ELF-1 (cell line): ENCODE measurements at regions not wholly inside any gene's neighbourhood (a gene's known extent, or its start where the extent isn't known, plus 50 kb on each side); places are given as distances from the start of the nearest gene placed in this dataset.

Experiments used
- DNase-seq: peaks from one replicate; pipeline ENCODE4 v3.0.0-alpha.2; 2016; ENCODE audit warnings: low read depth, low spot score

GRCh38 chr16:81185416-81185815 lies 53.1 kb upstream of the BCO1 start:
- no peak for DNase-seq

GRCh38 chr16:81181013-81181720 lies 57.3 kb upstream of the BCO1 start:
- peak; percentile 97 for DNase-seq

DNA sequence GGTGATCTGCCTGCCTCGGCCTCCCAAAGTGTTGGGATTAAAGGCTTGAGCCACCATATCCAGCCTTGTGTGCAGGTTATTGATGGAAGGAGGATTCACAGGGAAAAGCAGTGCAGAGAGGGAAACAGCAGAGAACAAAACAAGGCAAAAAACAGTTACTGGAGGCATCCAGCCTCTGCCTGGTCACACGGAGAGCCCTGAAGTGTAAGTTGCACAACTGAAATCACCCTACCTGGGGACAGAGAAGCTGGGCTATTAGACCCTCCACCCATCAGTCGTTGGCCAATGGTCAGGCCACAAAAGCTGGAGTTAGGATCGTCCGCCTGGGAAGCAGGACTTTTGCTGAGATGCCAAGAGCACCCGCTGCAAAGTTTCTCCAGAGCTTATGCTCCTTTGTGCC lies 57.9 kb upstream of the BCO1 start:
- no peak for DNase-seq

DNA sequence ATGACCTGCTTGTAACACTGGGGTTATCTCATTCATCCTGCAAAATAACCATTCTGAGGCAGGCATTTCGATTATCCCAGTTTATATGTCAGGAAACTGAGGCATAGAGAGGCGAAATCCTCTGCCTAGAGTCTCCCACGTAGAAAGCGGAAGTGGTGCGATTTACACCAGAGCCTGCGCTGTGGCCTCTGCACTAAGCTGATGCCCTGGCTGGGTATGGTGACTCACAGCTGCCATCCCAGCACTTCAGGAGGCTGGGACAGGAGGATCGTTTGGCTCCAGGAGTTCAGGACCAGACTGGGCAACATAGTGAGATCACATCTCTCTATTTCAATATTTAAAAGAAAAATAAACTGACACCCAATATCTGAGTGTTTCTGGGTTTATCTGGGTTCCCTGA lies 59.3 kb upstream of the BCO1 start:
- no peak for DNase-seq

DNA sequence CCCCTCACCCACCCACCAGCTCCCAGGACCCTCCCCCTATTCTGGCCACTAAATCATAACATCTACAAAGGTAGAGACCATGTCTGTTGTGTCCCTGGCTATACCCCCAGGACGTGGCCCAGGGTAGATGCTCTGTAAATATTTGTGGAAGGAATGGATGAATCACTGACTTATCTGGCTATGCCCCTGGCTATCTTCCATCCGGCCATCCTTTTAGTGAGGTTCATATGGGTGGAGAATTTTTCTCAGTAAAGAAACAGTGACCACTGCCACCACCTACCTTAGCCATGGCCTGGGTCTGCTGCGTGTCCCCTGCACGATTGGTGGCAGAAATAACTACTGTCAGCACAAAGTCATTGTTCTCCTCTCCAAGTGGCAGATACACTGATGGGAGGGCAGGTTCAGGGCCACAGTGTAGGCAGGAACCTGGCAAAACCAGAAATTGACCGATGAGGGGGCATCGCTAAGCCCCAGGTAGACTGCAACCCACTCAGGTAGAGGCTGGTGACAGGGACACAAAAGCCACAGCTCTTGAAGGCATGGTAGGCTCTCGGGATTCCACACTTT lies 63.1 kb upstream of the BCO1 start:
- no peak for DNase-seq

DNA sequence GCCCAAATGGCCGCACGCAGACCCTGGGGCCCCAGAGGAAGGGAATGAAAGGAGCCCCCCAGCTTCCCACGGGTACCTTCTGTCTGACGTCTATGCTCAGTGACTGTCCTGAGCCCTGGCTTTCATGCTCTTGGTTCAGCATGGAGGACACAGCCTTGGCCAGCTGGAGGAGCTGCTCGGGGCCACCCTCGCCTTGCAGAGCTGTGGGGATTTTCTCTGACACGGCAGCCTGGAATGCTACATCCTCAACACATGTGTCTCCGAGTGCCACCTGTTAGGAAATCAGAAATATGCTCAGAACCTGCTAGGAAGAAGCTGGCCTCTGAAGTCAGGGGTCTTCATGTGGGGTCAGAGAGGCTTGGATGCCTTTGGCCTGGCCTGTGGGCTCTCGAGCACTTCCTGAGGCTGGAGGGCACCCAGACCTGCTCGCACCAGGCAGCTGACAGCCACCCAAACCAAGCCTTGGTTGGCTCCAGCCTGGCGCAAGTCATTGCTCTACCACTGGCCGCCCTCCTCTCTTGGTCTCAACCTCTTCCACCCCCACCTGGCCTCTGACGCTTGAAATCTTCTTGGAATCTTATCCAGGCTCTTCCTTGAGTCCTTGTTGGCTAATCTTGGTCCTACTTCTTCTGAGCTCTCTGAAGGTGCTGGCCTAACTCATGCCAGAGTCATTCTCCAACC lies 63.7 kb upstream of the BCO1 start:
- no peak for DNase-seq

GRCh38 chr16:81172769-81173658 lies 65.5 kb upstream of the BCO1 start:
- no peak for DNase-seq

- DNase-seq = peak; percentile 40
Measured at GRCh38 chr16:81170824-81171223, 67.7 kb upstream of the BCO1 start.

DNA sequence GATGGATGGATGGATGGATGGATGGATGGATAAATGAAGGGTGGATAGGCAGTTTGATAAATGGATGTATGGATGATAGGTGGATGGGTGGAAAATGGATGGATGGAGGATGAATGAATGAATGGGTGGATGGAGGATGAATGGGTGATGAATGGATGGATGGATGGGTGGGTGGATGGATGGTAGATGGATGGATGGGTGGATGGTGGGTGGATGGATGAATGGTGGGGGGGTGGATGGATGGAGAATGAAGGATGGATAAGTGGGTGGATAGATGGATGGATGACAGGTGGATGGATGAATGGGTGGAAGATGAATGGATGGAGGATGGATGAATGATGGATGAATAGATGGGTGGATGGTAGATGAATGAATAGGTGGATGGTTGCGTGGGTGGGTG lies 70.1 kb upstream of the BCO1 start:
- DNase-seq = no peak

- DNase-seq = no peak
Measured at GRCh38 chr16:81167851-81168250, 70.6 kb upstream of the BCO1 start.

GRCh38 chr16:81166417-81167300 lies 70.5 kb upstream of the GCSH start:
- DNase-seq = no peak

DNA sequence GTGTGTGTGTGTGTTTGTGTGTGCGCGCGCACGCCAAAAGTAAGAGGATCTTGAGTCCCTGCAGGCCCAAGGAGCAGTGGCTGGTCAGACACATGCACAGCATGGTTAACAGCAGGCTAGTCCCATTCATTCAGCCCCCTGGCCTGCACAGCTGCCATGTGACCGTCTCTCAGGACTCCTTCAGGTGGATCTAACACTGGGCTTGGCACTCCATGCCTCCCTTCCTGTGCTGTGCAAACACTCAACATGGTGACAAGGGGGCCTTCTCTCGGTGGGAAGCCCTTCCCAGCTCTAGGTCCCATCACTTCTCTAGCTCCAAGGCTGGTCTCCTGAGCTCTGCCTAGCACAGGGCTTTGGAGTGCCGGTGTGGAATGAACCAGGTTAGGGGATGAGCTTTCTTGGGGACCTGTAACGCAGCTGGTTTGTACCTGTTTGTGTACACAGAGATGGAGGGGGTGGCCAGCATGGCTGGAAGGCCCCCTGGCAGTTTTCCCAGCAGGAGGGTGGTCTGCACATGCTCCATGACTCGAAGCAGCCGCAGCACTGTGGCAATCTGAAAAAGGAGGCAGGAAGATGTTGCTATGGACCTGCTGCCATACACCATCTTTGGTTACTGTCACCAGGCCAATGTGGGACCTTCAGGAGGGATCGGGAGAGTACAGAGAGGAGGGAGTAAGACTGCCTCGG lies 69.4 kb upstream of the GCSH start:
- DNase-seq = no peak

DNA sequence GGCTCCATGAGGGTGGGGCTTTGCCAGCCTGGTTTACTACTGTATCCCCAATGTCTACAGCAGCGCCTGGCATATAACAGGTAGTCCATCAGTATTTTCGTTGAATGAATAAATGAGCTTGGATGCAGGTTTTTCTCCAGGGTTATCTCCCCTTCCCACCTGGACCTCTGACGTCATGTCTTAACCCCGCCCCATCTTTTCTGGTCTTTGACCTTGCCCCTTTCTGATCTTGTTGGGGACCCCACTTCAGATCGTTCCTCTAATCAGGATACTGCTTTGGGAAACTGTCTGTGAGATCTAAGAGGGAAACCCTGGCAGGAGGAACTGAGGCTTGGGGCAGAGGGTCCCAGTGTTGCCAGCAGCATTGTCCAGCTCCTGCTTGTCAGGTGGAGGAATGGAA lies 68.8 kb upstream of the GCSH start:
- no peak for DNase-seq

DNA sequence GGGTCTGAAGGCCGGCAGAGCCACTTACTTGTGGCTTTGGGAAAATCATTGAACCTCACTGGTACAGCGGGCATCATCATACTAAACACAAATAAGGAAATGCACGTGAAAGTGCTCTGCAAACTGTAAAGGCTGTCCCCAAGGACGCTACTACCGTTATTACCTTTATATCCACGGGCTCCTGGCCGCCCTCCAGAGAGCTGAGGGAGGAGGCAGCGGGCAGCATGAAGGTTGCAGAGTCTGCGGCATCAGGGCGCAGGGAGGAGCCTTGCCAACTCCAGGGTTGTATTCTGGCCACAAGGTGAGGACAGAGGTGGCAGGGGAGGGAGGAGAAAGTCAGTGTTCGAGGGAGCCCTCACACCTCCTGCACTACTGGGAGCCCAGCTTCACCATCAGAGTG lies 68.3 kb upstream of the GCSH start:
- DNase-seq = no peak

DNA sequence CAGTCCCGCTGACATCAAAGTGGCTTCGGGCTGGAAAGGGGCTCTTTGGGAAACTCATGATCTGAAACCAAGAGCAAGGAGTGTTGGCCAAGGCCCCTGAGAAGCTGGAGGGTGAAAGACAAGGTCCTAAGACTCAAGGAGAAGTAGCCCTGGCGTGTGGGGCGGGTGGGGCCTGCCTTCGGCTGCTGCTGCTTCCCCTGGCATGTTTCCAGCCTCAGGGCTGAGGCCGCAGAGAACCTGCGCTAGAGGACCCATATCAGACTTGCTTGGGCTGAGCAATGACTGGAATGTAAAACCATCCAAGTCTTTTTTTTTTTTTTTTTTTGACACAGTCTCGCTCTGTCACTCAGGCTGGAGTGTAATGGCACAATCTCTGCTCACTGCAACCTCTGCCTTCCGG lies 67.5 kb upstream of the GCSH start:
- DNase-seq = peak; percentile 53

GRCh38 chr16:81158964-81159363 lies 62.8 kb upstream of the GCSH start:
- DNase-seq = no peak

- no peak for DNase-seq
Measured at GRCh38 chr16:81155769-81156168, 59.6 kb upstream of the GCSH start.

GRCh38 chr16:81151648-81152310 lies 55.6 kb upstream of the GCSH start:
- DNase-seq = no peak

DNA sequence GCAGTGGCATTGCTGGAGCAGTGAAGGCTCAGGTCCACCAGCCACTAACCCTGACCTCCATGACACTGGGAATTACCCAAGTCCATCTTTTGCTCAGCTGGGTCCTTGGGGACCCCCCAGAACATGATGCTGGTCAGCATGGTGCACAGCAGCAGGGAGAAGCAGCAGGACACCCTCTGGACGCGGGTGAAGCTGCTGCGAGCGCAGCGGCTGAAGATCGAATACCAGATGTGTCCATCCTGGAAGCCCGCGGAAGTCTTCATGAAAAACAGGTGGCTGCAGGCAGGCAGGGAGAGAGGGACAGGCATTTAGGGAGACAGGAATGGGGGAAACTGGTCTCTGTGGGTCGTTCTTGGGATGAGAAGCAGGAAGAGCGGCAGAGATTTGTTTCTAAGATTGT lies 53.4 kb upstream of the GCSH start:
- no peak for DNase-seq

DNA sequence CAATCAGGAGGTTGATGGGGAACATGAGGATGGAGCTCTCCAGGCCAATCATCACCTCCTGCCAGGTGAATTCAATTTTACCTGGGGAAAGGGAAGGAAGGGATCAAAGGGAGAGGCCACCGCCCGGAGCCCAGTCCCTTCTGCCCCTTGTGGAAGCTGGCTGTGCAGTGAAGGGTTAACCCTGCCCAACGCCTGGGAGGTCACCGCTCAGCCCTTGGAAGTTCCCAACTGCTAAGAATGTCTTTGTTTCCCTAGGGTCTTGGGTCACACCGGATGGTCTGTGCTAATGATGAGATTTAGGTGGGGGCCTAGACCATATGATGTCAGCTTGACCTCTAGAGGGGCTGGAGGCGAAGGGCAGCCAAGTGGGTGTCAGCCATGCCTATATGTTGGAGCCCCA lies 52.1 kb upstream of the GCSH start:
- DNase-seq = no peak
